Calu3 (cell line): ENCODE measurements at regions not wholly inside any gene's neighbourhood (a gene's known extent, or its start where the extent isn't known, plus 50 kb on each side); places are given as distances from the start of the nearest gene placed in this dataset.

Experiments used
- BruUV-seq: library from RNA; stranded (reverse); fragments of 400-500 nt; replicated peaks from 2 replicates; lab custom pipeline; 2021; lab: Mats Ljungman, UMichigan
- CTCF ChIA-PET: fragments of 300-600 bp; sonication (Branson Sonifier 250); formaldehyde crosslinking; loops from one replicate; lab custom pipeline; 2022; ENCODE audit warnings: antibody characterized with exemption; lab: Charles Lee
- DNase-seq: peaks from one replicate; pipeline ENCODE4 v3.0.0; 2022
- H3K27ac Mint-ChIP-seq: one replicate; pipeline ENCODE4 v1.8.0; 2022; ENCODE audit warnings: mixed read lengths; ENCODE audit not compliant: unreplicated experiment
- H3K27me3 Mint-ChIP-seq: one replicate; pipeline ENCODE4 v1.8.0; 2022; ENCODE audit warnings: mixed read lengths; ENCODE audit not compliant: unreplicated experiment
- H3K36me3 Mint-ChIP-seq: one replicate; pipeline ENCODE4 v1.8.0; 2022; ENCODE audit warnings: mild to moderate bottlenecking, moderate library complexity, mixed read lengths; ENCODE audit not compliant: insufficient read depth, unreplicated experiment
- H3K4me1 Mint-ChIP-seq: one replicate; pipeline ENCODE4 v1.8.0; 2022; ENCODE audit warnings: mild to moderate bottlenecking, low read depth, mixed read lengths; ENCODE audit not compliant: unreplicated experiment
- H3K4me3 Mint-ChIP-seq: one replicate; pipeline ENCODE4 v1.8.0; 2022; ENCODE audit warnings: mild to moderate bottlenecking, low read depth, moderate library complexity, mixed read lengths; ENCODE audit not compliant: unreplicated experiment
- H3K9me3 Mint-ChIP-seq: one replicate; pipeline ENCODE4 v1.8.0; 2022; ENCODE audit warnings: low read depth, mixed read lengths; ENCODE audit not compliant: unreplicated experiment
- CTCF ChIP-seq: fragments of 200-600 bp; IDR thresholded peaks from one replicate; pipeline ENCODE4 v1.8.0; 2022; ENCODE audit warnings: antibody characterized with exemption; ENCODE audit not compliant: unreplicated experiment
- intact Hi-C: fragments of 100-400 bp; cut with micrococcal nuclease; formaldehyde crosslinking; loops from one replicate; pipeline ENCODE4 v1.10.0; 2022; ENCODE audit not compliant: unreplicated experiment

- CTCF ChIA-PET: interaction anchor here (0.5 kb wide), 1 partner anchor 62 kb away, joined by 7 read pairs; no protein-coding TSS in a partner anchor
- no peak overlapping the region for H3K27ac Mint-ChIP-seq
- no peak for TF ChIP-seq CTCF
- intact Hi-C loops: no loop called here
- no peaks in the 10 kb centered on the region for H3K4me1 Mint-ChIP-seq
- DNase-seq: no peak
- no peaks in the 10 kb centered on the region for H3K9me3 Mint-ChIP-seq
- no TSS peak for BruUV-seq
- peaks cover 74% of the 10 kb centered on the region for H3K27me3 Mint-ChIP-seq
- H3K36me3 Mint-ChIP-seq: no peaks in the 10 kb centered on the region
- no peak overlapping the region for H3K4me3 Mint-ChIP-seq
Measured at GRCh38 chr5:66342341-66342880, 198.3 kb downstream of the SREK1 start.

GRCh38 chr5:66343370-66344071, 199.4 kb downstream of the SREK1 start:
- CTCF ChIA-PET: interaction anchor here (0.5 kb wide), 1 partner anchor 13 kb away, joined by 3 read pairs; no protein-coding TSS in a partner anchor
- H3K4me3 Mint-ChIP-seq: no peak overlapping the region
- no peaks in the 10 kb centered on the region for H3K36me3 Mint-ChIP-seq
- H3K27ac Mint-ChIP-seq: no peak overlapping the region
- no TSS peak for BruUV-seq
- no peak for DNase-seq
- intact Hi-C loops: no loop called here
- H3K27me3 Mint-ChIP-seq: peaks cover 74% of the 10 kb centered on the region
- no peak for TF ChIP-seq CTCF
- no peaks in the 10 kb centered on the region for H3K4me1 Mint-ChIP-seq
- no peaks in the 10 kb centered on the region for H3K9me3 Mint-ChIP-seq

- no peak overlapping the region for H3K4me3 Mint-ChIP-seq
- CTCF ChIA-PET: no interaction called here
- DNase-seq: no peak
- intact Hi-C loops: no loop called here
- no peak for TF ChIP-seq CTCF
- H3K27me3 Mint-ChIP-seq: peaks cover 66% of the 10 kb centered on the region
- H3K4me1 Mint-ChIP-seq: no peaks in the 10 kb centered on the region
- H3K36me3 Mint-ChIP-seq: no peaks in the 10 kb centered on the region
- no peak overlapping the region for H3K27ac Mint-ChIP-seq
- no TSS peak for BruUV-seq
- no peaks in the 10 kb centered on the region for H3K9me3 Mint-ChIP-seq
Measured at GRCh38 chr5:66344544-66344943, 200.4 kb downstream of the SREK1 start.

GRCh38 chr5:66345281-66345680, 201.2 kb downstream of the SREK1 start:
- CTCF ChIA-PET: no interaction called here
- no TSS peak for BruUV-seq
- no peaks in the 10 kb centered on the region for H3K36me3 Mint-ChIP-seq

More at GRCh38 chr5:66345281-66345680, 201.2 kb downstream of the SREK1 start:
- no peak overlapping the region for H3K27ac Mint-ChIP-seq
- no peaks in the 10 kb centered on the region for H3K9me3 Mint-ChIP-seq
- peaks cover 61% of the 10 kb centered on the region for H3K27me3 Mint-ChIP-seq
- TF ChIP-seq CTCF: no peak
- DNase-seq: no peak
- no peak overlapping the region for H3K4me3 Mint-ChIP-seq
- intact Hi-C loops: no loop called here
- H3K4me1 Mint-ChIP-seq: no peaks in the 10 kb centered on the region
